ENCODE measurements at regions not wholly inside any gene's neighbourhood (a gene's known extent, or its start where the extent isn't known, plus 50 kb on each side); places are given as distances from the start of the nearest gene placed in this dataset.
A peak's percentile ranks its signal among the peaks of the same experiment; 100 is the strongest.
"Not testable (repeated sequence)": the region's sequence is repeated elsewhere in the genome, so short reads cannot be mapped to it uniquely, and the experiment has no call there.

- DNase-seq (ENCODE audit: low read depth), result no peak
Measured at GRCh38 chr6:95660544-95660943, 83.2 kb downstream of the MANEA start.

DNA sequence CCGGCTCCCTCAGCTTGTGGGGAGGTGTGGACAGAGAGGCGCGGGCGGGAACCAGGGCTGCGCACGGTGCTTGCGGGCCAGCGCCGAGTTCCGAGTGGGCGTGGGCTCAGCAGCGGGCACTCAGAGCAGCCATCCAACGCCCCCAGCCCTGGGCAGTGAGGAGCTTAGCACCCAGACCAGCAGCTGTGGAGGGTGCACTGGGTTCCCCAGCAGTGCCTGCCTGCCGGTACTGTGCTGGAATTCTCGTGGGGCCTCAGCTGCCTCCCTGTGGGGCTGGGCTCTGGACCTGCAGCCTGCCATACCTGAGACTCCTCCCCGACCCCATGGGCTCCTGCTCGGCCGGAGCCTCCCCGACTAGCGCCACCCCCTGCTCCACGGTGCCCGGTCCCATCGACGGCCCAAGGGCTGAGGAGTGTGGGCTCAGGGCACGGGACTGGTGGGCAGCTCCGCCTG lies 92.7 kb downstream of the MANEA start:
- DNase-seq (ENCODE audit: low read depth), result no peak

DNA sequence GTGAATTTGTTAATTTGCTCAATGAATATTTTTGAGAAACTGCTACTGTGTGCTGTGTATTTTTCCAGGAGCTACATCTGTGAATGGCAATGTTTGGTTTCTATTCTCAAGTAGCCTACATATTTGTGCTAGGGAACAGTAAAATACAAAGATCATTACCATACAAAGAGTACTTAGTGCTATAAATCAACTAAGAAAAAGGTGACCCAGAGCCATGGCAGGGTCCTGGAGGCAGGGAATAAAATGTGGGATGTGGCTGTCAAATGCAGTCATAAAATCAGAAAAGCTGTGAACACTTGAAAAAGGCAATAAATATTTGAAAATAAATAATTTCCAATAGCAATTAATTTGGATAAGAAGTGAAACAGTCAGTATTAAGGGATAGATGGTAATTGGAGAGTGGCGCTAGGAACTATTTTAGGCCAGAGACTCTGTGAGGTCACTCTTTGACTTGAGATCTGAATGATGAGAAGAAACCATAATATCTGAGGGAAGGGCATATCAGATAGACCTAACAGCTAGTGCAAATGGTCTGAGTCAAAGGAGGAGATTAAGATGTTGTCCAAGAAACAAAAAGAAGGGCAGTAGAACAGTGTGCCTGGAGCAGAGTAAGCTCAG lies 98.8 kb downstream of the MANEA start:
- DNase-seq (ENCODE audit: low read depth), result no peak

- DNase-seq (ENCODE audit: low read depth), result no peak
Measured at GRCh38 chr6:95679981-95680380, 102.6 kb downstream of the MANEA start.

DNA sequence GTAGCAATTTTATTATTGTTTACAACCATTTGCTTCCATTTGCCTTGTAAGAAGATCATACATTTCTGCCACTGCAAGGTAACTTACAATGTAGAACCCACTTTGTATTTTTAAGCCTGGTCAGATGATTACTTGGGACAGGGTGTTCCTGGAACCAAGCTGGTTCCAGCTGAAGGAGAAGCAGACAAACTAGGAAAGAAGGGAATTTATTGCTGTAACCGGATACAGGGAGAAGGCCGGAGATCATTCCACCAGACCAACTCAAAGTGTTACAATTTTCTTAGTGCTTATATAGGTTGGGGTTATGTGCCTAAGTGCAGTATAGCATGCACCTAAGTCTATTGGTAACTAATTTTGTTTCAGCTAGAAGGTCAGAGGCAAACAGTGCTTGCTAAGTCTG lies 104.4 kb downstream of the MANEA start:
- no peak for DNase-seq (ENCODE audit: low read depth)

- DNase-seq (ENCODE audit: low read depth), result no peak
Measured at GRCh38 chr6:95682476-95682875, 105.1 kb downstream of the MANEA start.

DNA sequence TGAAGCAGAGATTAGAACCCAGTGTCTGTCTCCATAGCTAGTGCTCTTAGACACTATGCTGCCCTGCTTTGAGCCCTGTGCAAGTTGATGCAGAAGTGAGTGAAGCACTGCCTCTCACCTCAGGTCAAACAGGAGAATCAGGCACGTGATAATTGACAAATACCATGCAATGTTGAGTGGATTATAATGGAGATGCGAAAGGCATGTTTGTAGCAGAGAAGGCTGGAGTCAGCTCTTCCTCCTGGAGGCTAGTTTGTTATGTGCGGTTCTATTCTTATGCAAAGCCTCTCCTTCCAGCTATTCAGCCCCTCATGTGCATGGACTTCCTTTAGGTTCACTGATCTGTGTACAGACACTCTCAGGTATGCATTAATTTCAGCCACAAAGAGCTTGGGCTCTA lies 108.5 kb downstream of the MANEA start:
- no peak for DNase-seq (ENCODE audit: low read depth)

GRCh38 chr6:95686272-95686671 lies 108.9 kb downstream of the MANEA start:
- no peak for DNase-seq (ENCODE audit: low read depth)

GRCh38 chr6:95686895-95687294 lies 109.6 kb downstream of the MANEA start:
- DNase-seq (ENCODE audit: low read depth), result no peak

DNA sequence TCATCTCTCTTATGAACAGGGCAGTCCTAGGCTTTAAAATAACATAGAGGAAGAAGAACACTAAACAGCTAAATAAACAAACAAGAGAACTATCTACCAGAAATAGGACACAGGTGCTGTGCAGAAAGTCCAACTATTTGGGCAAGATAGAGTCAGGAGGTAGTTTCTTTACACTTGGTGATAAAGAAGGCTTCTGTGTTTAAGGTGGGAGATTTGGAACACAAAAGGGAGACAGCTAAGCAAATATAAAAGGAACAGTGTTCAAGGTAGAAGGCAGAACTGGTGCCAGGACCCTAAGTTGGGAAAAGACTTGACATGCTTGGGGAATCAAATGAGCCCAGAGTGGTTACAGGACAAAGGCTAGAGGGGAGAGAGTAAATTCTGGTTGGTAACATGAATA lies 110.5 kb downstream of the MANEA start:
- DNase-seq (ENCODE audit: low read depth), result no peak

- DNase-seq (ENCODE audit: low read depth), result peak; percentile 5
Measured at GRCh38 chr6:95690328-95690727, 113.0 kb downstream of the MANEA start.

GRCh38 chr6:95693108-95693507 lies 115.8 kb downstream of the MANEA start:
- no peak for DNase-seq (ENCODE audit: low read depth)

DNA sequence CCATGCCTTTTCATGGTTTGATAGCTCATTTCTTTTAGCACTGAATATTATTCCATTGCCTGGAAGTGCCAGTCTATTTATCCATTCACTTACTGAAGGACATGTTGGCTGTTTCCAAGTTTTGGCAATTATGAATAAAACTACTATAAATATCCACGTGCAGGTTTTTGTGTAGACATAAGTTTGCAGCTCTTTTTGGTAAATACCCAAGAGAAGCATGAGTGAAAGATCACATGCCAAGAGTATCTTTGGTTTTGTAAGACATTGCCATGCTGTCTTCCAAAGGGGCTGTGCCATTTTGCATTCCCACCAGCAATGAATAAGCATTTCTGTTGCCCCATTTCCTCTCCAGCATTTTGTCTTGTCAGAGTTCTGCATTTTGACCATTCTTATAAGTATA lies 120.9 kb downstream of the MANEA start:
- no peak for DNase-seq (ENCODE audit: low read depth)

GRCh38 chr6:95723638-95724037 lies 146.3 kb downstream of the MANEA start:
- DNase-seq (ENCODE audit: low read depth), result no peak

DNA sequence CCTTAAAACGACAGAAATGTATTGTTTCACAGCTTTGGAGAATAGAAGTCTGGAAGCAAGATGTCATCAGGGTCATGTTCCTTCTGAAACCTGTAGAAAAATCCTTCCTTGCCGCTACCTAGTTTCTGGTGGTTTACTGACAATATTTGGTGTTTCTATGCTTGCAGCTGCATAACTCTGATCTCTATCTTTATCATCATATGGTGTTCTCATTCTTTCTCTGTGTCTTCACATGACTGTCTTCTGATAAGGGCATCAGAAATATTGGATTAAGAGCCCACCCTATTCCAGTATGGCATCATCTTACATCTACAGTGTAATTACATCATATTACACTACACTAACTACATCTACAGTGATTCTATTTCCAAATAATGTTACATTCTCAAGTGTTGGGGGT lies 148.0 kb downstream of the MANEA start:
- DNase-seq (ENCODE audit: low read depth), result no peak

DNA sequence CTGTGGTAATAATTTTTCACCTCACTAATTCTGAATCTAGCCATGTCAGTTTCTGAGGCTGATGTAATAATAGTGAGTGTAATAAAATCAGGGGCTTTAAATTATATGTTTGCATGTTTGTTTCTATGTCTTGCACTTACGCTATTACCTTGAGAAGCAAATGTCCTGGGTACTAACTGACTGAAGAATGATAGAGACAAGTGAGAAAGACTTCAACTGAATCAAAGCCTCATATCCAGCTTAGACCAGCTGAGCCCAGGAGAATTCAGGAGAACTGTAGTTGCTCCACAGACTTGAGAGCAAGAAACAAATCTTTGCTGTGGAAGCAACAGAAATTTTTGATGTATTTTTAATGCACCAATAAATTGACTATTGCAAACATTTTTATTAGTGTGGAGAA lies 162.8 kb downstream of the MANEA start:
- DNase-seq (ENCODE audit: low read depth), result no peak

DNA sequence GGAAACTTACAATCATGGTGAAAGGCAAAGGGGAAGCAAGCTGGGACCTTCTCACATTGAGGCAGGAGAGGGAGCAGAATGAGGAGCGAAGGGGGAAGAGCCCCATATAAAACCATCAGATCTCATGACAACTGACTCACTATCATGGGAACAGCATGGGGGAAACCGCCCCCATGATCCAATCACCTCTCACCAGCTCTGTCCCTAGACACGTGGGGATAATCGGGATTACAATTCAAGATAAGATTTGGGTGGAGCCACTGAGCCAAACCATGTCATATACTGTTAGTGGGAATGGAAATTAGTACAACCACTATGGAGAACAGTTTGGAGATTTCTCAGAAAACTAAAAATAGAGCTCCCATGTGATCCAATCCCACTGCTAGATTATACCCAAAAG lies 163.7 kb downstream of the MANEA start:
- no peak for DNase-seq (ENCODE audit: low read depth)

- no peak for DNase-seq (ENCODE audit: low read depth)
Measured at GRCh38 chr6:95742767-95743289, 165.5 kb downstream of the MANEA start.

DNA sequence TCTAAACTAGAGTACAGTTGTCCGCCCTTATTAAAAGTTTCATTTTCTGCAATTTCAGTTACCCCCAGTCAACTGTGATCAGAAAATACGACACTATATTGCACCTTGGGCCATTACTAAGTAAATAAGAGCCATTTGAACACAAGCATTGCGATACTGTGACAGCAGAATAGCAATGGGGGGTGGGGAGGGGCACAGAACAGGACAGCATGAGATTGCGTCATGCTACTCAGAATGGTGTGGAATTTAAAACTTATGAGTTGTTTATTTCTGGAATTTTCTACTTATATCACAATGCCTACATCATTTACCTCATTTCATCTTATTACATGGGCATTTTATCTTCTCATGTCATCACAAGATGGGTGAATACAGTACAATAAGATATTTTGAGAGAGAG lies 166.3 kb downstream of the MANEA start:
- no peak for DNase-seq (ENCODE audit: low read depth)

GRCh38 chr6:95758236-95759069 lies 181.1 kb downstream of the MANEA start:
- DNase-seq (ENCODE audit: low read depth), result not testable (repeated sequence)

DNA sequence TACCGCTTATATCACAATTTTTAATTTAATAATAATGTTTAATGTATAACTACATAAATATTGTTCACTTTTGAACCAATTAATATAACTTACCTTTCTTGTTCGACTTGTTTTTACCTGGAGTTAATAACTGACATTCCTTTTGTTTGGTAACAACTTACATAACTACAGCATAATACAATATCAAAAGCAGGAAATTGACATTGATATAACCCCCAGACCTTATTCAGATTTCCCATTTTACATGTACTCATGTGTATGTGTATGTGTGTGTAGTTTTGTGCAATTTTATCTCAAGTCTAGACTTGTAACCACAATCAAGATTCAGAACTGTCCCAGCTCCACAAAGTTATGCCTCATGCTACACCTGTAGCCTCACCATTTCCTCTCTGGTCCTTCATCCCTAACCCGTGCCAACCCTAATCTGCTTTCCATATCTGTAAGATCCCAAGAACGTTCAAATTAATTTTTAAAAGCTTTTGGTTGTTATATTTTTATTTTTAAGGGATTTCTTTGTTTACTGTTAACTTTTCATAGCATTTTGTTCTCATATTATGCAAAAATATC lies 190.6 kb downstream of the MANEA start:
- no peak for DNase-seq (ENCODE audit: low read depth)

DNA sequence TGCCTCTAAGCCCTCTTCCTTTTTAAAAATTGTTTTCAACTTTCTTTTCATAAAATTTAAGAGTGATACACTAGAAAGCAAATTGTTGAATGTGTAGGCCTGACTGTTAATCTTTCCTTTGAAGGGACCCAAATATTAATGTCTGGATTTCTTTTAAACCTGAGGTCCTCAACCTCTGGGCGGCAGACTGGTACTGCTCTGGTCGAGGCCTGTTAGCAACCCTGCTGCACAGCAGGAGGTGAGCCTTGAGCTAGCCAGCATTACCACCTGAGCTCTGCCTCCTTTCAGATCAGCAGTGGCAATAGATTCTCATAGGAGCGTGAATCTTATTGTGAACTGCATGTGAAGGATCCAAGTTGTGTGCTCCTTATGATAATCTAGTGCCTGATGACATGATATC lies 191.2 kb downstream of the MANEA start:
- DNase-seq (ENCODE audit: low read depth), result no peak

DNA sequence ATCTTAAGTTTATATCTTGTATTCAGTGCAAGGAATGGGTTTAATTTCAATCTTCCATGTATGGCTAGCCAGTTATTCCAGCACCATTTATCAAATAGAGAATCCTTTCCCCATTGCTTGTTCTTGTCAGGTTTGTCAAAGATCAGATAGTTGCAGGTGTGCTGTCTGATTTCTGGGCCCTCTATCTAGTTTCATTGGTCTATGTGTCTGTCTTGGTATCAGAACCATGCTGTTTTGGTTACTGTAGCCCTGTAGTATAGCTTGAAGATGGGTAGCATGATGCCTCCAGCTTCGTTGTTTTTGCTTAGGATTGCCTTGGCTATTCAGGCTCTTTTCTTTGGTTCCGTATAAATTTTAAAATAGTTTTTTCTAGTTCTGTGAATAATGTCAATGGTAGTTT lies 200.0 kb downstream of the MANEA start:
- DNase-seq (ENCODE audit: low read depth), result no peak

Measured in M059J (cell line).